22Rv1 (cell line): ENCODE measurements at regions not wholly inside any gene's neighbourhood (a gene's known extent, or its start where the extent isn't known, plus 50 kb on each side); places are given as distances from the start of the nearest gene placed in this dataset.

Experiments used
- ZFX ChIP-seq: fragments of 450-650 bp; IDR thresholded peaks from 2 replicates; pipeline ENCODE4 v1.6.1; 2017; ENCODE audit warnings: antibody characterized with exemption, borderline replicate concordance
- TF ChIP-seq, protein P1 (sequence below): fragments of 450-650 bp; IDR thresholded peaks from 2 replicates; pipeline ENCODE4 v1.5.1; 2017; ENCODE audit warnings: mild to moderate bottlenecking

GRCh38 chr16:65521633-65522328, 399.9 kb upstream of the CDH11 start:
- TF ChIP-seq, protein P1, sequence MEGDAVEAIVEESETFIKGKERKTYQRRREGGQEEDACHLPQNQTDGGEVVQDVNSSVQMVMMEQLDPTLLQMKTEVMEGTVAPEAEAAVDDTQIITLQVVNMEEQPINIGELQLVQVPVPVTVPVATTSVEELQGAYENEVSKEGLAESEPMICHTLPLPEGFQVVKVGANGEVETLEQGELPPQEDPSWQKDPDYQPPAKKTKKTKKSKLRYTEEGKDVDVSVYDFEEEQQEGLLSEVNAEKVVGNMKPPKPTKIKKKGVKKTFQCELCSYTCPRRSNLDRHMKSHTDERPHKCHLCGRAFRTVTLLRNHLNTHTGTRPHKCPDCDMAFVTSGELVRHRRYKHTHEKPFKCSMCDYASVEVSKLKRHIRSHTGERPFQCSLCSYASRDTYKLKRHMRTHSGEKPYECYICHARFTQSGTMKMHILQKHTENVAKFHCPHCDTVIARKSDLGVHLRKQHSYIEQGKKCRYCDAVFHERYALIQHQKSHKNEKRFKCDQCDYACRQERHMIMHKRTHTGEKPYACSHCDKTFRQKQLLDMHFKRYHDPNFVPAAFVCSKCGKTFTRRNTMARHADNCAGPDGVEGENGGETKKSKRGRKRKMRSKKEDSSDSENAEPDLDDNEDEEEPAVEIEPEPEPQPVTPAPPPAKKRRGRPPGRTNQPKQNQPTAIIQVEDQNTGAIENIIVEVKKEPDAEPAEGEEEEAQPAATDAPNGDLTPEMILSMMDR = no peak
- no peak for TF ChIP-seq ZFX
